ENCODE measurements at regions not wholly inside any gene's neighbourhood (a gene's known extent, or its start where the extent isn't known, plus 50 kb on each side); places are given as distances from the start of the nearest gene placed in this dataset.

DNA sequence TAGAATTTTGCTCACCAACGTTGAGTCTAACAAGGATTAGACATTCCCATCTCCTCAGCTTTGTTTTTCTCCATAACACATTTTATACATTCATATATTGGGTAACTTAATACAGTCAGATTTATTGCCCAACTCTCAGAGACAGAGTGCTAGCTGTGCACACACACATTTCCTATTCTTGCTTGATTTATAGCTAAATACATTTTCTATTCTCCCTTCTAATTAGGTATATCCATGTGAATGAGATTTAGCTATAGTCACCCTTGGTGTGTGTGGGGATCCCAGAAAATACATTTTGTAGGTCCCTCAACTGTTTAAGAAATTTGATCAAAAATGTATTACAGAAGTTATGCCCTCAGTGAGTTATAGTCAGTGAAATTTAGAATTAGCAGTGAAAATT lies 715.4 kb downstream of the NSUN3 start:
- in situ Hi-C loops (cut with MboI; ENCODE audit: low sequenced_read_pairs, unreplicated experiment) = no loop called here
- TF ChIP-seq, protein P1, sequence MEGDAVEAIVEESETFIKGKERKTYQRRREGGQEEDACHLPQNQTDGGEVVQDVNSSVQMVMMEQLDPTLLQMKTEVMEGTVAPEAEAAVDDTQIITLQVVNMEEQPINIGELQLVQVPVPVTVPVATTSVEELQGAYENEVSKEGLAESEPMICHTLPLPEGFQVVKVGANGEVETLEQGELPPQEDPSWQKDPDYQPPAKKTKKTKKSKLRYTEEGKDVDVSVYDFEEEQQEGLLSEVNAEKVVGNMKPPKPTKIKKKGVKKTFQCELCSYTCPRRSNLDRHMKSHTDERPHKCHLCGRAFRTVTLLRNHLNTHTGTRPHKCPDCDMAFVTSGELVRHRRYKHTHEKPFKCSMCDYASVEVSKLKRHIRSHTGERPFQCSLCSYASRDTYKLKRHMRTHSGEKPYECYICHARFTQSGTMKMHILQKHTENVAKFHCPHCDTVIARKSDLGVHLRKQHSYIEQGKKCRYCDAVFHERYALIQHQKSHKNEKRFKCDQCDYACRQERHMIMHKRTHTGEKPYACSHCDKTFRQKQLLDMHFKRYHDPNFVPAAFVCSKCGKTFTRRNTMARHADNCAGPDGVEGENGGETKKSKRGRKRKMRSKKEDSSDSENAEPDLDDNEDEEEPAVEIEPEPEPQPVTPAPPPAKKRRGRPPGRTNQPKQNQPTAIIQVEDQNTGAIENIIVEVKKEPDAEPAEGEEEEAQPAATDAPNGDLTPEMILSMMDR (IDR thresholded peaks at IDR 0.05; ENCODE audit: borderline replicate concordance, control extremely low read depth, extremely low read depth, insufficient read depth, missing control alignments) = no peak
- DNase-seq (ENCODE audit: low spot score) = no peak

DNA sequence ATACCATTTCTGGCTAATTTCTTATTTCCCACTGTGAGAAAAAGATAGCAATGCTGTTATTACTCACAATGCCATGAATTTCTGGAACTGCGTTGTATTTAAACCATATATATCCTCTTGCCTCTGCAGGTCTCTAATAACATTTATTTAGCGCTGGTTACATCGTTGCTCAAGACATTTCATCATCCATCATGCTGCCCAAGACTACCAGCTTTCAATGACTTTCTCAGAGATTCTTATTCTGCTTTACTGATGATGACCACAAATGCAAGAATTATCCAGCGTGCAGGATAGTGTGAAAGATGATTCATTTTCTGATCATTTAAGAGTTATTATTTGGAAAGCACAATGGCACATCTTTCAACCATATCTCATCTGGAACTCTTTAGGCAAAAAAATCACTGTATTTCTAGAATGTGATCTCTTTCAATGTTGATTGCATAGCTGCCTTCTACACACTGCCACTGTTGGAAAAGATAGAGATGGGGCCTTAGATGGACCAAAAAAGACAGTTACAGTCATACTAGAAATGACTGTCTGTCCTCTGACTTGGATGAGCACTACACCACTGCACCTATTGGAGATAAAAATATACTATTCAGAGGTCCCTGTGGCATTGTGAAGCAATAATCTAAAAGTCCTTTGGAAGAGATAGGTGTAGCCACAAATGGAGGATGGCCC lies 716.1 kb downstream of the NSUN3 start:
- no peak for DNase-seq (ENCODE audit: low spot score)
- in situ Hi-C loops (cut with MboI; ENCODE audit: low sequenced_read_pairs, unreplicated experiment) = no loop called here
- TF ChIP-seq, protein P1 (IDR thresholded peaks at IDR 0.05; ENCODE audit: borderline replicate concordance, control extremely low read depth, extremely low read depth, insufficient read depth, missing control alignments) = no peak

DNA sequence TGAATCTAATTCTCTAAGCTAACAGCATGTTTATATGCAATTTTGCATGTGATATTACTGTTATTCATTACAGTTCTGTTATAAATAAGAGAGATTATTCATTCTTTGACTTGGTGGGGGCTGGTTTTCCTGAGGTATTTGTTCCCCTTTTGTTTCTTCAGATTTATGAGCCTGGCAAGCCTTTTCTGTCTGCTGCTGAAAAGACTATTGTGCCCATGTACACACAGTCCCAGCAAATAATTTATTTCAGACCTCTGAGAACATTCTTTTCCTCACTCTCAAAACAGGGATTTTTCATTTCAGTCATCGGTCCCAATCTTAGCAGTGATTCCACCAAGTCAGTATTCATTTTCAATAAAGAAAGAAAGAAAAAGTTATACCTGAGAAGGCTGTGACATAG lies 716.8 kb downstream of the NSUN3 start:
- TF ChIP-seq, protein P1 (IDR thresholded peaks at IDR 0.05; ENCODE audit: borderline replicate concordance, control extremely low read depth, extremely low read depth, insufficient read depth, missing control alignments) = no peak
- in situ Hi-C loops (cut with MboI; ENCODE audit: low sequenced_read_pairs, unreplicated experiment) = no loop called here
- no peak for DNase-seq (ENCODE audit: low spot score)

GRCh38 chr3:94784274-94784673 lies 721.4 kb downstream of the NSUN3 start:
- no peak for DNase-seq (ENCODE audit: low spot score)
- TF ChIP-seq, protein P1 (IDR thresholded peaks at IDR 0.05; ENCODE audit: borderline replicate concordance, control extremely low read depth, extremely low read depth, insufficient read depth, missing control alignments) = no peak
- in situ Hi-C loops (cut with MboI; ENCODE audit: low sequenced_read_pairs, unreplicated experiment) = no loop called here

DNA sequence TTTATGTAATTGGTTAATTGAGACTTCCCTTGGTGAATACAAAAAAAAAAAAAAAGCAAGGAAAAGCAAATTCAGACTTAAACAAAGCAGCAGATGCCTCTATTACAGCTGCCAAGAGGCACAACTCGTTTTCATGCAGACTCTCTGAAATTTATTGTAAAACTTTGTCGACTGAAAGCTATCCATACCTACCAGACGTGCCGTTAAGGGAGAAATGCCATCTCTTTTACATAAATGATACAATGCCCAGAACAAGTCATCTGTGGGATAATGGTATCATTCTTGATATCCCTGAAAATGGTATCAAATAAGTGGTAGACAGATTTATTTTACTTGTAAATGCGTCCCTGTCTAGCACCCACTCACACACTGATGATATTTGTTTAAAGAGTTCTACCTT lies 724.2 kb downstream of the NSUN3 start:
- TF ChIP-seq, protein P1 (IDR thresholded peaks at IDR 0.05; ENCODE audit: borderline replicate concordance, control extremely low read depth, extremely low read depth, insufficient read depth, missing control alignments) = no peak
- DNase-seq (ENCODE audit: low spot score) = no peak
- in situ Hi-C loops (cut with MboI; ENCODE audit: low sequenced_read_pairs, unreplicated experiment) = no loop called here

- no peak for DNase-seq (ENCODE audit: low spot score)
- in situ Hi-C loops (cut with MboI; ENCODE audit: low sequenced_read_pairs, unreplicated experiment) = no loop called here
- TF ChIP-seq, protein P1 (IDR thresholded peaks at IDR 0.05; ENCODE audit: borderline replicate concordance, control extremely low read depth, extremely low read depth, insufficient read depth, missing control alignments) = no peak
Observed at GRCh38 chr3:94787734-94788270, 724.9 kb downstream of the NSUN3 start.
